H9 (cell line): ENCODE measurements at regions not wholly inside any gene's neighbourhood (a gene's known extent, or its start where the extent isn't known, plus 50 kb on each side); places are given as distances from the start of the nearest gene placed in this dataset.

Source experiments
- DNase-seq: peaks from one replicate; pipeline ENCODE4 v3.0.0-alpha.2; 2017
- H2AFZ ChIP-seq: one replicate; pipeline ENCODE4 v1.6.1; 2013; ENCODE audit warnings: mild to moderate bottlenecking, low read length, control low read depth, moderate library complexity
- H2AK5ac ChIP-seq: 2 replicates; pipeline ENCODE4 v1.6.1; 2013; ENCODE audit warnings: low read length, control low read depth, mixed read lengths; ENCODE audit not compliant: insufficient read length
- H2BK120ac ChIP-seq: one replicate; pipeline ENCODE4 v1.6.1; 2013; ENCODE audit warnings: low read depth, mild to moderate bottlenecking, low read length, control low read depth, inconsistent platforms; ENCODE audit not compliant: poor library complexity, severe bottlenecking
- H2BK12ac ChIP-seq: 2 replicates; pipeline ENCODE4 v1.6.1; 2013; ENCODE audit warnings: low read length, control low read depth, mixed read lengths, low read depth; ENCODE audit not compliant: insufficient read length
- H2BK15ac ChIP-seq: 2 replicates; pipeline ENCODE4 v1.6.1; 2013; ENCODE audit warnings: low read depth, low read length, control low read depth
- H2BK20ac ChIP-seq: one replicate; pipeline ENCODE4 v1.6.1; 2013; ENCODE audit warnings: low read depth, mild to moderate bottlenecking, low read length, control low read depth, inconsistent platforms; ENCODE audit not compliant: poor library complexity, severe bottlenecking
- H2BK5ac ChIP-seq: 2 replicates; pipeline ENCODE4 v1.6.1; 2013; ENCODE audit warnings: low read length, control low read depth, mixed read lengths; ENCODE audit not compliant: insufficient read length
- H3K14ac ChIP-seq: 2 replicates; pipeline ENCODE4 v1.6.1; 2013; ENCODE audit warnings: low read length, control low read depth; ENCODE audit not compliant: insufficient read depth
- H3K18ac ChIP-seq: 2 replicates; pipeline ENCODE4 v1.6.1; 2013; ENCODE audit warnings: low read depth, mild to moderate bottlenecking, mixed read lengths, low read length, control low read depth; ENCODE audit not compliant: insufficient read length
- H3K23ac ChIP-seq: 2 replicates; pipeline ENCODE4 v1.6.1; 2013; ENCODE audit warnings: low read length, control low read depth, mixed read lengths, low read depth; ENCODE audit not compliant: insufficient read length
- H3K23me2 ChIP-seq: 2 replicates; pipeline ENCODE4 v1.6.1; 2013; ENCODE audit warnings: low read depth, mild to moderate bottlenecking, mixed read lengths, low read length, control low read depth; ENCODE audit not compliant: insufficient read length, poor library complexity, severe bottlenecking
- H3K27ac ChIP-seq: 2 replicates; pipeline ENCODE4 v1.5.1; 2013; ENCODE audit warnings: low read length, control low read depth, mixed read lengths, low read depth; ENCODE audit not compliant: insufficient read length
- H3K27me3 ChIP-seq: 2 replicates; pipeline ENCODE4 v1.6.1; 2013; ENCODE audit warnings: low read length, control low read depth, inconsistent platforms; ENCODE audit not compliant: insufficient read depth
- H3K4ac ChIP-seq: 2 replicates; pipeline ENCODE4 v1.6.1; 2013; ENCODE audit warnings: low read depth, mild to moderate bottlenecking, control low read depth, inconsistent platforms, low read length, moderate library complexity
- H3K4me1 ChIP-seq: 2 replicates; pipeline ENCODE4 v1.6.1; 2013; ENCODE audit warnings: low read length, control low read depth, inconsistent platforms; ENCODE audit not compliant: insufficient read depth
- H3K4me2 ChIP-seq: 2 replicates; pipeline ENCODE4 v1.6.1; 2013; ENCODE audit warnings: low read length, control low read depth, mixed read lengths; ENCODE audit not compliant: insufficient read length, insufficient read depth
- H3K56ac ChIP-seq: 2 replicates; pipeline ENCODE4 v1.6.1; 2013; ENCODE audit warnings: low read depth, mild to moderate bottlenecking, mixed read lengths, low read length, control low read depth; ENCODE audit not compliant: insufficient read length
- H3K79me1 ChIP-seq: 2 replicates; pipeline ENCODE4 v1.6.1; 2013; ENCODE audit warnings: low read depth, mild to moderate bottlenecking, moderate library complexity, low read length, control low read depth, inconsistent platforms; ENCODE audit not compliant: insufficient read depth, poor library complexity, severe bottlenecking
- H3K79me2 ChIP-seq: 2 replicates; pipeline ENCODE4 v1.6.1; 2013; ENCODE audit warnings: low read length, control low read depth, inconsistent platforms; ENCODE audit not compliant: insufficient read depth
- H3K9ac ChIP-seq: 2 replicates; pipeline ENCODE4 v1.6.1; 2013; ENCODE audit warnings: low read length, control low read depth, mixed read lengths; ENCODE audit not compliant: insufficient read length; ENCODE audit errors: extremely low read depth
- H3K9me3 ChIP-seq: one replicate; pipeline ENCODE4 v1.6.1; 2013; ENCODE audit warnings: low read depth, low read length, inconsistent platforms; ENCODE audit not compliant: control insufficient read depth
- H3T11ph ChIP-seq: one replicate; pipeline ENCODE4 v1.6.1; 2013; ENCODE audit warnings: mild to moderate bottlenecking, low read length, control low read depth, inconsistent platforms
- H4K20me1 ChIP-seq: one replicate; pipeline ENCODE4 v1.6.1; 2013; ENCODE audit not compliant: control insufficient read depth, insufficient read length, insufficient read depth
- H4K5ac ChIP-seq: 2 replicates; pipeline ENCODE4 v1.6.1; 2013; ENCODE audit warnings: low read depth, mild to moderate bottlenecking, mixed read lengths, low read length, control low read depth; ENCODE audit not compliant: insufficient read length
- H4K8ac ChIP-seq: replicated peaks from 2 replicates; pipeline ENCODE4 v1.6.1; 2013; ENCODE audit warnings: low read length, control low read depth, mixed read lengths, low read depth; ENCODE audit not compliant: insufficient read length
- H4K91ac ChIP-seq: 2 replicates; pipeline ENCODE4 v1.6.1; 2013; ENCODE audit warnings: low read depth, mild to moderate bottlenecking, moderate library complexity, mixed read lengths, low read length, control low read depth; ENCODE audit not compliant: insufficient read length
- H3K27ac Mint-ChIP-seq, 3 experiments: 2 replicates in 2 of 3; 3 replicates in 1 of 3; pipeline ENCODE4 v1.8.0; 2020 to 2021; ENCODE audit warnings: mixed read lengths in 3 of 3, mild to moderate bottlenecking in 1 of 3, moderate library complexity in 1 of 3
- H3K27me3 Mint-ChIP-seq: 2 replicates; pipeline ENCODE4 v1.8.0; 2021; ENCODE audit warnings: low read depth, mild to moderate bottlenecking, moderate library complexity, mixed read lengths
- H3K36me3 Mint-ChIP-seq, 3 experiments: 2 replicates in 2 of 3; 3 replicates in 1 of 3; pipeline ENCODE4 v1.8.0; 2020 to 2021; ENCODE audit warnings: low read depth in 3 of 3, mixed read lengths in 3 of 3; ENCODE audit not compliant: insufficient read depth in 1 of 3
- H3K4me1 Mint-ChIP-seq, 2 experiments: 2 replicates each; pipeline ENCODE4 v1.8.0; 2020; ENCODE audit warnings: mixed read lengths in 2 of 2
- H3K4me3 Mint-ChIP-seq, 2 experiments: 2 replicates in 1 of 2; 3 replicates in 1 of 2; pipeline ENCODE4 v1.8.0; 2020 to 2021; ENCODE audit warnings: mild to moderate bottlenecking in 2 of 2, mixed read lengths in 2 of 2, moderate library complexity in 1 of 2
- H3K9me3 Mint-ChIP-seq, 2 experiments: 2 replicates in 1 of 2; 3 replicates in 1 of 2; pipeline ENCODE4 v1.8.0; 2020; ENCODE audit warnings: mild to moderate bottlenecking in 2 of 2, mixed read lengths in 2 of 2, moderate library complexity in 1 of 2
- CTCF ChIP-seq: fragments of 200-600 bp; sonication (generic); conservative IDR thresholded peaks from 3 replicates; pipeline ENCODE4 v1.8.0; 2021; ENCODE audit warnings: antibody characterized with exemption, mild to moderate bottlenecking
- WGBS: extraction: QIAGEN DNeasy Blood & Tissue Kit; methylation state at CpG from one replicate; pipeline ENCODE4 v1.1.7; 2013; ENCODE audit warnings: missing lambda C conversion rate, low lambda C conversion rate, mixed read lengths; ENCODE audit not compliant: insufficient read length; ENCODE audit errors: extremely low coverage; 5-methylcytosine and 5-hydroxymethylcytosine counted together

- no peak for DNase-seq
- no peak for TF ChIP-seq CTCF
- H3K18ac ChIP-seq, result no peak overlapping the region
- no peak overlapping the region for H2BK12ac ChIP-seq
- H2BK5ac ChIP-seq, result no peak overlapping the region
- no peak overlapping the region for H3K14ac ChIP-seq
- no peak overlapping the region for H2AFZ ChIP-seq
- no peak overlapping the region for H4K8ac ChIP-seq
- Mint-ChIP-seq H3K36me3 (no peaks in the 10 kb centered on the region; a peak in 1 of 7 replicates), H3K27ac (no peak overlapping the region), H3K4me1 (peaks cover under 1 to 5% of the 10 kb centered on the region in 2 experiments; a peak in 3 of 4 replicates), H3K4me3 (no peak overlapping the region), H3K9me3 (no peaks in the 10 kb centered on the region; a peak in 1 of 5 replicates), H3K27me3 (peaks cover 11% of the 10 kb centered on the region)
- no peaks in the 10 kb centered on the region for H3K27me3 ChIP-seq
- H2AK5ac ChIP-seq, result no peak overlapping the region
- no peaks in the 10 kb centered on the region for H3K9me3 ChIP-seq
- H3K23ac ChIP-seq, result no peak overlapping the region
- no peak overlapping the region for H3K27ac ChIP-seq
- H3K4ac ChIP-seq, result no peak overlapping the region
- no peak overlapping the region for H2BK20ac ChIP-seq
- no peak overlapping the region for H2BK15ac ChIP-seq
- H2BK120ac ChIP-seq, result no peak overlapping the region
- no peak overlapping the region for H4K5ac ChIP-seq
- H3K23me2 ChIP-seq, result no peaks in the 10 kb centered on the region
- no peak overlapping the region for H3K9ac ChIP-seq
- H3K79me2 ChIP-seq, result no peaks in the 10 kb centered on the region
- H3K56ac ChIP-seq, result no peak overlapping the region
- no peaks in the 10 kb centered on the region for H4K20me1 ChIP-seq
- H3K79me1 ChIP-seq, result no peaks in the 10 kb centered on the region
- H3T11ph ChIP-seq, result no peak overlapping the region
- WGBS, result no CpG with 5 or more reads among the region's 2 CpGs
- H3K4me1 ChIP-seq, result no peaks in the 10 kb centered on the region
- H4K91ac ChIP-seq, result no peak overlapping the region
- H3K4me2 ChIP-seq, result no peak overlapping the region
These were observed 108.3 kb upstream of the RBPJ start for GRCh38 chr4:26212528-26212927.
